Muscle layer of duodenum (tissue), 2 donors: ENCODE measurements at regions not wholly inside any gene's neighbourhood (a gene's known extent, or its start where the extent isn't known, plus 50 kb on each side); places are given as distances from the start of the nearest gene placed in this dataset.

ENCODE experiments used
- H3K27ac ChIP-seq: one replicate; pipeline ENCODE4 v1.7.0; 2013; ENCODE audit warnings: mild to moderate bottlenecking, low read length
- H3K27me3 ChIP-seq: one replicate; pipeline ENCODE4 v1.7.0; 2013; ENCODE audit warnings: low read depth, mild to moderate bottlenecking, control low read depth, low read length
- H3K36me3 ChIP-seq, 2 donors: one replicate each; pipeline ENCODE4 v1.7.0; 2013; ENCODE audit warnings: low read length in 2 of 2, control low read depth in 1 of 2, mild to moderate bottlenecking in 1 of 2; ENCODE audit not compliant: insufficient read depth in 2 of 2, control insufficient read depth in 1 of 2
- H3K4me1 ChIP-seq, 2 donors: one replicate each; pipeline ENCODE4 v1.7.0; 2013; ENCODE audit warnings: low read length in 2 of 2, mild to moderate bottlenecking in 2 of 2, control low read depth in 1 of 2, moderate library complexity in 1 of 2; ENCODE audit not compliant: insufficient read depth in 2 of 2, control insufficient read depth in 1 of 2
- H3K4me3 ChIP-seq, 2 donors: one replicate each; pipeline ENCODE4 v1.7.0; 2013; ENCODE audit warnings: low read length in 2 of 2, low read depth in 1 of 2, mild to moderate bottlenecking in 1 of 2
- H3K9me3 ChIP-seq, 2 donors: one replicate each; pipeline ENCODE4 v1.7.0; 2013; ENCODE audit warnings: low read length in 2 of 2, control low read depth in 1 of 2, mild to moderate bottlenecking in 1 of 2; ENCODE audit not compliant: control insufficient read depth in 1 of 2
- donor health status: healthy.

DNA sequence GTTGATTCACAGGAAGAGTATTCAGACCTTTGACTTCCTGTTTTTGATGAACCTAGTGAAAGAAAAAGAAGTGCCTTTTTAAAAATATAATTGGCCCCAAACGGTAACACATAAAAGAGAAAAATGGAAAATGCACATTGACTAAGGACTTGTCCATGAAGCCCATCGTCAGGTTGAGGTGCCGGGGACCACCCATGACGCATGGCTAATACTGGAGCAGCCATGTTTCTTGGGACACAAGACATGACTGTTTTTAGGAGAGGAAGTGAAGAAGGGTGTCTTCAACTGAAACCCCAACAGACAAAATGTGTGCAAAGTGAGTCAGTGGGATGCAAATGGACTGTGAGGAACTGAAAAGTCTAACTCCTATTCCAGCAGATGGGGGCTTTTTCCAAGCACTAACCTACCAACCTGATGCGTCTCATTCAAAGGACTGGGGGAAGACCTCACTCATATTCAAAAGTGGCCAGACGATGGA, 459.4 kb downstream of the FOXO1 start:
- no peak overlapping the region for H3K27ac ChIP-seq
- peaks cover 0 to 6% of the 10 kb centered on the region in 2 donors for H3K9me3 ChIP-seq
- H3K27me3 ChIP-seq = no peaks in the 10 kb centered on the region
- H3K36me3 ChIP-seq = no peaks in the 10 kb centered on the region
- no peak overlapping the region for H3K4me3 ChIP-seq
- H3K4me1 ChIP-seq = no peaks in the 10 kb centered on the region

- H3K4me3 ChIP-seq = no peak overlapping the region
- no peak overlapping the region for H3K27ac ChIP-seq
- no peaks in the 10 kb centered on the region for H3K27me3 ChIP-seq
- H3K9me3 ChIP-seq = peaks cover 0 to 6% of the 10 kb centered on the region in 2 donors
- no peaks in the 10 kb centered on the region for H3K4me1 ChIP-seq
- H3K36me3 ChIP-seq = no peaks in the 10 kb centered on the region
Observed at GRCh38 chr13:40208517-40208916, 457.9 kb downstream of the FOXO1 start.

GRCh38 chr13:40210865-40211585, 455.4 kb downstream of the FOXO1 start:
- no peaks in the 10 kb centered on the region for H3K9me3 ChIP-seq
- H3K4me3 ChIP-seq = no peak overlapping the region
- H3K36me3 ChIP-seq = no peaks in the 10 kb centered on the region
- no peak overlapping the region for H3K27ac ChIP-seq
- H3K4me1 ChIP-seq = no peaks in the 10 kb centered on the region
- no peaks in the 10 kb centered on the region for H3K27me3 ChIP-seq

- no peaks in the 10 kb centered on the region for H3K27me3 ChIP-seq
- H3K4me3 ChIP-seq = no peak overlapping the region
- no peaks in the 10 kb centered on the region for H3K36me3 ChIP-seq
- H3K27ac ChIP-seq = no peak overlapping the region
- no peaks in the 10 kb centered on the region for H3K4me1 ChIP-seq
- H3K9me3 ChIP-seq = no peaks in the 10 kb centered on the region
Observed at GRCh38 chr13:40211586-40211968, 454.9 kb downstream of the FOXO1 start.

DNA sequence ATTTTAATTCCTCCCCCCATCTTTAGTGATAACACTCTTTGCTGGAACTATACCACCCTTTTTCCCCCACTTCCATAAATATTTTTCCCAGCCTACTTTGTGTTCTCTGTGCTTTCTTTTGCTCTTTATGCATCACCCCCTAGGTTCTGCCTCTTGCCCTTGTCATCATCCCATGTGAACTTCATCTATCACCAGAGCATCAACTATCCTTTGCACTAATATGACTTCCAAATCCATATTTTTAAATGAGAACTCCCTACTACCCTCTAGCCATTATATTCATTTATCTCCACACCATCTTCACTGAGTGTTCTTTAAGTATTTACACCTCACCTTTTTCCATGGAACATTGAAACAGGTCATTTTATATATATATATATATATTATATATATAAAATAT, 452.7 kb downstream of the FOXO1 start:
- Histone ChIP-seq H3K4me1 (no peaks in the 10 kb centered on the region), H3K36me3 (no peaks in the 10 kb centered on the region), H3K9me3 (no peaks in the 10 kb centered on the region), H3K27ac (no peak overlapping the region), H3K4me3 (no peak overlapping the region), H3K27me3 (no peaks in the 10 kb centered on the region)

DNA sequence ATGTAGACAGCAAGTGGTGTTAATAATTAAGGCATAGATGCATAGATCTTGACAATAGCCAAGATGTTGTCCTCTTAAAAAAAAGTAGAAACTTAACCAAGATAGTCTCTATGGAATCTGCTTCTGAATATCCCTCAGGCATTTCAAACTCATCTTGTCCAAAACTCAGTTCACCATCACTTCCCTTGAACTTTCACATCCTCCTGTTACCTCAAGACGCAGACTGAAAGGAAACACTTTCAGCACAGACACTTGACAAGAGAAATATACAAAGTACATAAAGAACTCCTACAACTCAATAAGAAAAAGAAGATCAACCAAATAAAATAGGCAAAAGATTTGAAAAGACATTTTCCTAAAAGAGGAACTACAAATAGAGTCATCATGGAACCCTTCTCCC, 451.1 kb downstream of the FOXO1 start:
- no peaks in the 10 kb centered on the region for H3K4me1 ChIP-seq
- no peaks in the 10 kb centered on the region for H3K9me3 ChIP-seq
- no peak overlapping the region for H3K27ac ChIP-seq
- H3K36me3 ChIP-seq = no peaks in the 10 kb centered on the region
- H3K27me3 ChIP-seq = no peaks in the 10 kb centered on the region
- no peak overlapping the region for H3K4me3 ChIP-seq

DNA sequence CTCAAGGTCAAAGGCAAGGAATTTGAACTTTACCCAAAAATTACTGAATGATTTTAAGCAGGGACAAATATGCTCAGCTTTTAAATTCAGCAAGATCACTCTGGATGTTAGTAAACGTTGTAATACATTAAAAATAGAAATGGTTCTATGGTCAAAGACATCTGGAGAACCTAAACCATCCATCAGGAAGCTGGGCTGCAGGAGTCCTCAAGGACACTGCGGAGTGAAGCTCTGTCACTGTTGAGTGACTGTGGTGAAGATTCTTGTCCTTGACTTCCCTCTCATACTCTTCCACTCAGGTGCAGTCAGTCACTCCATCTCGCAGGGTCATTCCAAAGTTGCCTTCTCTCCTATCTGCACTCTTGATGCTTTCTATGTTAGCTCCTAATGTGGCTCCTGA, 450.7 kb downstream of the FOXO1 start:
- no peaks in the 10 kb centered on the region for H3K4me1 ChIP-seq
- no peak overlapping the region for H3K27ac ChIP-seq
- H3K36me3 ChIP-seq = no peaks in the 10 kb centered on the region
- no peak overlapping the region for H3K4me3 ChIP-seq
- no peaks in the 10 kb centered on the region for H3K27me3 ChIP-seq
- no peaks in the 10 kb centered on the region for H3K9me3 ChIP-seq

- no peaks in the 10 kb centered on the region for H3K27me3 ChIP-seq
Observed at GRCh38 chr13:40217675-40218074, 448.8 kb downstream of the FOXO1 start.

GRCh38 chr13:40220299-40220935, 446.0 kb downstream of the FOXO1 start:
- Histone ChIP-seq H3K27ac (peak overlapping the region; percentile 59), H3K4me3 (no peak overlapping the region), H3K27me3 (no peaks in the 10 kb centered on the region), H3K36me3 (no peaks in the 10 kb centered on the region), H3K4me1 (no peaks in the 10 kb centered on the region), H3K9me3 (no peaks in the 10 kb centered on the region)

More at GRCh38 chr13:40217675-40218074, 448.8 kb downstream of the FOXO1 start:
- Histone ChIP-seq H3K36me3 (no peaks in the 10 kb centered on the region), H3K9me3 (no peaks in the 10 kb centered on the region), H3K4me3 (no peak overlapping the region), H3K4me1 (no peaks in the 10 kb centered on the region), H3K27ac (no peak overlapping the region)

DNA sequence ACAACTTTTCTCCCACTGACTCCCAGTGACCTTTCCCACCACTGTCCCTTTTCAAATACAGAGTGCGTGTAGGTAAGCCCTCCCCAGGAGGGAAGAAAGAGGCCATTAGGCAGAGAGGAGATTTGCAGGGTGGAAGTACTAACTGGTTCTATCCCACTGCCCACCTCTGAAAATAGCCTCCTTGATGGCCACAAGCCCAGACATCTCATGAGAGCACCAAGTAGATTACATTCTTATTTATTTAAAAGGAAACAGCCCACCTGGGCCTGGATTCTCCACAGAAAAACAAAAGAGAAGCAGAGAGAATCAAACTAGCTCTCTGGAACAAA, 445.3 kb downstream of the FOXO1 start:
- Histone ChIP-seq H3K4me1 (no peaks in the 10 kb centered on the region), H3K27me3 (no peaks in the 10 kb centered on the region), H3K27ac (peak overlapping the region; percentile 59), H3K9me3 (no peaks in the 10 kb centered on the region), H3K36me3 (no peaks in the 10 kb centered on the region), H3K4me3 (no peak overlapping the region)

DNA sequence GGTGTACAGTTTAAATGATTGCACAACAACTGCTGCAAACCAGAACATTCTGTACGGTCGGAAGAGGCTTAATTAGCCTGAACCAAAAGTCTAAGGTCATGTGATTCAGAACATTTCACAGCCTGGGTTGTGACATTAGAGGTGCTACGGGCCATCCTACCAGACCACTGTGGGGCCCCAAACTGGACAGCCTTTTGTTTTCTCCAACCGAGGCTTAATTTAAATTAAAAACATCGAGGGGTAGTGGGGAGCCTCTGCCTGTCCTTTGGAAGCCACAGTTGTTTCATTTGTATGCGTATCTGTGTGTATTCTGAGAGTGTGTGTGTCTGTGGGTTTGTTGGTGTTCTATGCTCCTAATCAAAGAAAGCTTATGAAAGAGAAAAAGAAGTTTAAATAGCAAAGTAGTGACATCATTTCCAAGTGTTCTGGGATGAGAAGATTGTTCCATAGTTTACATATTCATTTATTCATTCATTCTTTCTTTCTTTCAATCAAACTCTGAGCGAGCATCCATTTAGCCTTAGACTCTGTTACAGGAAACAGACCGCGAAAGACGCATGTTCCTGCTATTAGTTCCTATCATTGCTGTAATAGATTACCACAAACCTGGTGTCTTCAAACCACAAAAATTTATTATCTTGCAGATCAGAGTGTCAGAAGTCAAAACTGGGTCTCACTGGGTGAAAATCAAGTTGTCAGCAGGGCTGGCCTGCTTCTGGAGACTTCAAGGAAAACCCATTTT, 444.8 kb downstream of the FOXO1 start:
- Histone ChIP-seq H3K4me3 (no peak overlapping the region), H3K27ac (peak overlapping the region; percentile 59), H3K4me1 (no peaks in the 10 kb centered on the region), H3K36me3 (no peaks in the 10 kb centered on the region), H3K27me3 (no peaks in the 10 kb centered on the region), H3K9me3 (no peaks in the 10 kb centered on the region)
